ENCODE measurements at regions not wholly inside any gene's neighbourhood (a gene's known extent, or its start where the extent isn't known, plus 50 kb on each side); places are given as distances from the start of the nearest gene placed in this dataset.
A peak's percentile ranks its signal among the peaks of the same experiment; 100 is the strongest.

DNA sequence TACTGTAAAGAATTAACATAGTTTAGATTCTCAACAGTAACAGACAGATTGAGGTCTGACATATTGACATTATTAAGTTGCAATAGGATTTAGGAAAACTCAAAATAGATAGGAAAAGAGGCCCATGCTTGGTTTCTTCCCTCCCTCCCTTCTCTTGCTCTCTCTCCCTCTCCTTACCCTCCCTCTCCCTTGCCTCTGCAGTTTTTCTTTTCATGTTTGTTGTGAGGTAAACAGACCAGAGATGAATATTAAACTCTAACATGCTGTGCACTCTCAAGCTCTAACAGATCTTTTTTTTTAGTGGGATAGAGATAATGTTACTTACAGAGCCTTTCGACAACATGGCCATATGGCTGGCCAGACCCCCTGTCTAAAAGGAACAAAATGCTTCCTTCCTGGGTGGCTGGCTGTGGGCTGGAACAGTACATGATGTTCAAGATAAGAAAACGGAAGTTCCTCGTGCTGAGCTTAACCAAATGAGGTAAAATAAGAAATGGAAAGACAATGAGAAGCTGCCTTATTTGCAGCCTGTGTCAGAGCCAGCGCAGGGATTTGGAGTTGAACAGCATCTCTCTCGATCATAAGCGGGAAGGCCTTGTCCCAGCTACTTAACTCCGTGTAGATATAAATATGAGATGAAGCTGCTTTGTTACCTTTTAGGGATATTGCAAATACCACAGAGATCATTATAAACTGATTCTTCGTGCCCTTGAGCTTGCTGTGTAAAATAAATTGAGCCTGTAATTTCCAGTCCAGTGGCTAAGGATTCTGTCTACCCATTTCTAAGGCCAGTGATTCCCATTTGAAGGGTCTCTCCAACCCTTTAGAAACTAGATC is 391.9 kb upstream of the NPVF start:
- Mint-ChIP-seq H3K4me3 (peak overlapping the region; percentile 53), H3K9me3 (peaks cover 3% of the 10 kb centered on the region), H3K27ac (peak overlapping the region; percentile 69), H3K36me3 (peaks cover 4% of the 10 kb centered on the region), H3K4me1 (peaks cover 27% of the 10 kb centered on the region), H3K27me3 (no peaks in the 10 kb centered on the region)
- POLR2A ChIA-PET = no interaction called here
- ATAC-seq (ENCODE audit: low read depth) (peak; percentile 88), DNase-seq (no peak)

- H3K9me3 Mint-ChIP-seq = peaks cover 3% of the 10 kb centered on the region
- peaks cover 4% of the 10 kb centered on the region for H3K36me3 Mint-ChIP-seq
- no peaks in the 10 kb centered on the region for H3K27me3 Mint-ChIP-seq
- no peak overlapping the region for H3K27ac Mint-ChIP-seq
- H3K4me3 Mint-ChIP-seq = no peak overlapping the region
- no peak for DNase-seq
- POLR2A ChIA-PET = no interaction called here
- ATAC-seq (ENCODE audit: low read depth) = no peak
- peaks cover 19% of the 10 kb centered on the region for H3K4me1 Mint-ChIP-seq
These were observed 393.7 kb upstream of the NPVF start for GRCh38 chr7:25621993-25622392.

DNA sequence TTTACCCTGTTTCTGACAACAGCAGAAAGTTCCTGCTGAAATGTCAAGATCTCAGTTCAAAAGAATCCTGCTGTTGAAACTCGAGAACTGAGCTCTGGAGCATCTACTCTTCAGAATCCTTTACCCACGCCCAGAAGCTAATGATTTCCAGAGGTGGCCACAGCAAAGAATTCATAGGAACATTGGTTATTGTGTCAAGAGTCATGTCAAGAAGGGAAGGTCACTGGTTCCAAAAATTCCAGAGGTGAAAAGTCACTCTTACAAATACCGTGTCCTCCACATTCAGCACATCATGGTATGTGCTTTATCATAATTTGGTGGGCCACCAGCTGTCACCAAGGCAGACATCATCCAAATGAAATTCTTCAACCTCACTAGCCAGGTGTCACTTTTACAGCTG is 394.4 kb upstream of the NPVF start:
- Mint-ChIP-seq H3K4me3 (no peak overlapping the region), H3K27ac (no peak overlapping the region)
- POLR2A ChIA-PET = no interaction called here

GRCh38 chr7:25624051-25624450 is 395.8 kb upstream of the NPVF start:
- Mint-ChIP-seq H3K9me3 (peaks cover 3% of the 10 kb centered on the region), H3K27me3 (no peaks in the 10 kb centered on the region), H3K4me3 (no peak overlapping the region), H3K27ac (no peak overlapping the region), H3K4me1 (peaks cover 15% of the 10 kb centered on the region), H3K36me3 (peaks cover 4% of the 10 kb centered on the region)
- POLR2A ChIA-PET = no interaction called here
- DNase-seq (no peak), ATAC-seq (ENCODE audit: low read depth) (no peak)

More for the DNA sequence above, 394.4 kb upstream of the NPVF start:
- Mint-ChIP-seq H3K4me1 (peaks cover 15% of the 10 kb centered on the region), H3K9me3 (peaks cover 3% of the 10 kb centered on the region), H3K27me3 (no peaks in the 10 kb centered on the region), H3K36me3 (peaks cover 4% of the 10 kb centered on the region)
- DNase-seq (no peak), ATAC-seq (ENCODE audit: low read depth) (no peak)

DNA sequence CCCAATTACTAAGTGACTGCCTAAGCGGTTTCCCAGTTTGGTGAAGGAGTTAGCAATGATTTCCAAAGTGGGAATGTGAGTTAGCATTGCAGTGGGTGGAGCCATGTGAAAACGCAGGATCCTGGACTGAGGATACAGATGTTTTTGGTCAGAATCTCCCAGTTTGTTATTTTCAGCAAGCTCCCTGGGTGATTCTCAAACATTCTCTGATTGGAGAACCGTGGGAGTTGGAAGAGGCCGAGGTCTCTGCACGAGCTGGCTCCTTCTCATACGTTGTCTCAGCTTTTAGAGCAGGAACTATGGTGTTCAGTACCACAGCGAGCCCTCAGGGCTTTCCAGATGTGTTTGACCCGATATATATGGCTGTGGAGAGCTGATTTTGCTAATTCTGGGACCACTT is 396.5 kb upstream of the NPVF start:
- Mint-ChIP-seq H3K36me3 (peaks cover 4% of the 10 kb centered on the region), H3K4me3 (no peak overlapping the region), H3K9me3 (peaks cover 3% of the 10 kb centered on the region), H3K27ac (no peak overlapping the region), H3K4me1 (peaks cover 13% of the 10 kb centered on the region), H3K27me3 (no peaks in the 10 kb centered on the region)
- DNase-seq (no peak), ATAC-seq (ENCODE audit: low read depth) (no peak)
- POLR2A ChIA-PET = no interaction called here

DNA sequence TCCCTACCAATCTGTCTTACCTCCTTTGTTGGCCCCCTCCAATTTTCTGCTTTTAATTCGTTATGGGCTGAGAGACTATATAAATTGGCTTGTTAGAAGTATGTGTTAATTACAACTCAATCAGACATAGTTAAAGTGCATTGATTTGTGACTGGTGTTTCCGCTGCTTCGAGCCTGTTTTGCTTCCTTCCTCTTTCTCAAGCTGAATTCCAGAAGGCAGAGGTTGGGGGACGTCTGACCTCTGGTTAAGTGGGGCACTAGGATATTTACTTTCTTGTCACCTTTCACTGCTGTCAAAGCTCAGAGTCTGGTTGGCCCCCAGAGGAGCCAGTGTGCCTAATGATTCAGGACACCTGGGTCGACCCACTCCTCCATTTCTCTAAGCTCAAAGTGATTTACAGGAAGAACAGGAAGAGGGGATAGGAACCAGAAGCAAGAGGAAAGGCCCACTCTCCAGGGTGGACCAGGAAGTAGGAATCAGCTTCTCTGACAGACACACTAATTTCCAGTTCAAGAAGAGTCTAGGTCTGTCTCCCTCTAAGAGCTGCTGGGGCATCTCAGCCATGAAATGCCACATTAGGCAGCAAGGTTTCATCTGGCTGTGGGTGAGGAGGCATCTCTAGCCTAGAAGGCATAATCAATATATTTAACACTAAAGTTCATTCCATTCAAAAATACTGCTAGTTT is 397.2 kb upstream of the NPVF start:
- H3K36me3 Mint-ChIP-seq = peaks cover 4% of the 10 kb centered on the region
- ATAC-seq (ENCODE audit: low read depth) (no peak), DNase-seq (no peak)
- H3K9me3 Mint-ChIP-seq = peaks cover 3% of the 10 kb centered on the region
- no peak overlapping the region for H3K27ac Mint-ChIP-seq
- H3K27me3 Mint-ChIP-seq = no peaks in the 10 kb centered on the region
- POLR2A ChIA-PET = no interaction called here
- no peak overlapping the region for H3K4me3 Mint-ChIP-seq
- peaks cover 7% of the 10 kb centered on the region for H3K4me1 Mint-ChIP-seq

- no peak overlapping the region for H3K4me3 Mint-ChIP-seq
- H3K4me1 Mint-ChIP-seq = no peaks in the 10 kb centered on the region
- no peak overlapping the region for H3K27ac Mint-ChIP-seq
- DNase-seq (no peak), ATAC-seq (ENCODE audit: low read depth) (no peak)
- peaks cover 3% of the 10 kb centered on the region for H3K9me3 Mint-ChIP-seq
- H3K27me3 Mint-ChIP-seq = no peaks in the 10 kb centered on the region
- POLR2A ChIA-PET = no interaction called here
- peaks cover 4% of the 10 kb centered on the region for H3K36me3 Mint-ChIP-seq
These were observed 398.3 kb upstream of the NPVF start for GRCh38 chr7:25626451-25627131.

DNA sequence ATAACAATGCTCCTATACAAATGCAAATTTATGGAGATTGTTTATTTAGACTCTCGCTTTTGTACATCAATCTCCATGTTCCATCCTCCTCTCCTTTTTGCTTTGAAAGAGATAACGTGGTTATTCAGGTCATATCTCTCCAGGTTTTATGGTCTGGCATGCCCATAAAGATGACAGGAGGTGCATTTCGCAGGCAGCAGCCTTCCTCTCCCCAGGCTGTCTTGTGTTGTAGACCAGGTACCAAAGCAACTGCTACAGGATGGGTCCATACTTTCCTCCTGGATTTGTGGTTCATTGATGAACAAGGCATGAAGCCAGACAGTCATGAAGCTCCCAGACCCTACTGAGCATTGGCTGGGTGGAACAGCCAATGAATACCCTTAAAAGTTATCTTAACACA is 400.2 kb upstream of the NPVF start:
- H3K27ac Mint-ChIP-seq = no peak overlapping the region
- no peaks in the 10 kb centered on the region for H3K4me1 Mint-ChIP-seq
- POLR2A ChIA-PET = no interaction called here
- H3K27me3 Mint-ChIP-seq = no peaks in the 10 kb centered on the region
- H3K9me3 Mint-ChIP-seq = no peaks in the 10 kb centered on the region
- H3K36me3 Mint-ChIP-seq = no peaks in the 10 kb centered on the region
- ATAC-seq (ENCODE audit: low read depth) (no peak), DNase-seq (no peak)
- no peak overlapping the region for H3K4me3 Mint-ChIP-seq

GRCh38 chr7:25632616-25633015 is 404.3 kb upstream of the NPVF start:
- Mint-ChIP-seq H3K27me3 (no peaks in the 10 kb centered on the region), H3K36me3 (no peaks in the 10 kb centered on the region), H3K27ac (no peak overlapping the region), H3K9me3 (no peaks in the 10 kb centered on the region), H3K4me1 (no peaks in the 10 kb centered on the region), H3K4me3 (no peak overlapping the region)
- ATAC-seq (ENCODE audit: low read depth) (no peak), DNase-seq (no peak)
- POLR2A ChIA-PET = no interaction called here

- Mint-ChIP-seq H3K4me3 (no peak overlapping the region), H3K36me3 (no peaks in the 10 kb centered on the region), H3K27ac (no peak overlapping the region), H3K4me1 (no peaks in the 10 kb centered on the region), H3K9me3 (no peaks in the 10 kb centered on the region), H3K27me3 (no peaks in the 10 kb centered on the region)
- no peak for ATAC-seq (ENCODE audit: low read depth)
- POLR2A ChIA-PET = no interaction called here
- no peak for DNase-seq
These were observed 405.2 kb upstream of the NPVF start for GRCh38 chr7:25633426-25634036.

DNA sequence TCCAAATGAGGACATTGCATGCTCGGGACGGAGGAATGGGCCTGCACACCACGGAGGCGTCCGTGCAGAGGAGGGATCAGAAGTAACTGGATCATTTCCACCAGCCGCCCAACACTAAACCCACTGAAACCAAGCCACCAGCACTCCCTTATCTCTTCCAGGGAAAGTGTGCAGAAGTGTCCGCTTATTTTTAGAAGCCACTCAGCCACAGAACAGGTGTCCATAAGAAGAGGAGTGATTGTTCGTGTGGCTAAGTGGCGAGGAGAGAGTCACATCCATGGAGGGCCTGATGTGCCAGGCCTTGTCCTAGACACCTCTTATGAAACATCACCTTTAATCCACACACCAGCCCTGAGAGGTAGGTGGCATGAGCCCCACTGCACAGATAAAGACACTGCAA is 407.9 kb upstream of the NPVF start:
- POLR2A ChIA-PET = no interaction called here
- ATAC-seq (ENCODE audit: low read depth) (no peak), DNase-seq (no peak)
- Mint-ChIP-seq H3K27me3 (no peaks in the 10 kb centered on the region), H3K4me1 (no peaks in the 10 kb centered on the region), H3K36me3 (no peaks in the 10 kb centered on the region), H3K27ac (no peak overlapping the region), H3K9me3 (no peaks in the 10 kb centered on the region), H3K4me3 (no peak overlapping the region)

DNA sequence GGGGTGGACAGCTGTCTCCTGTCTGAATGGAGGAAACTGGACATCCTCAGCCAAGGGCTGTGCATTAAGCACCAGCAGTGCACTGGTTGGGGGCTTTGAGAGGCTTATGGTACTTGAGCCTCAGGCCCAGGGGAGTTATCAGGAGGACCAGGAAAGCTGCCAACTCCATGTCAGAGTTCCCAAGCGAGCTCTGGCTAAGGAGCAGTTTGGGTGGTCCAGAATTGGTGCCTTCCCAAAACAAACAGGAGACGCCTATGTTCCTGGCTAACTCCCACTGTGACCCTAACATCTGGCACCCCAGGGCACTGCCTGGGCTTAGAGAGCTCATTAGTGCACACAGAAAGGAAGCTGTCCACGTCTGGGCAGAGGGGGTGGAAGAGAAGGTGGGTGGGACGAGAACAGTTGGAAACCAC is 408.6 kb upstream of the NPVF start:
- Mint-ChIP-seq H3K9me3 (no peaks in the 10 kb centered on the region), H3K27ac (no peak overlapping the region), H3K4me1 (no peaks in the 10 kb centered on the region), H3K4me3 (no peak overlapping the region), H3K27me3 (no peaks in the 10 kb centered on the region), H3K36me3 (no peaks in the 10 kb centered on the region)
- ATAC-seq (ENCODE audit: low read depth) (no peak), DNase-seq (no peak)
- POLR2A ChIA-PET = no interaction called here

DNA sequence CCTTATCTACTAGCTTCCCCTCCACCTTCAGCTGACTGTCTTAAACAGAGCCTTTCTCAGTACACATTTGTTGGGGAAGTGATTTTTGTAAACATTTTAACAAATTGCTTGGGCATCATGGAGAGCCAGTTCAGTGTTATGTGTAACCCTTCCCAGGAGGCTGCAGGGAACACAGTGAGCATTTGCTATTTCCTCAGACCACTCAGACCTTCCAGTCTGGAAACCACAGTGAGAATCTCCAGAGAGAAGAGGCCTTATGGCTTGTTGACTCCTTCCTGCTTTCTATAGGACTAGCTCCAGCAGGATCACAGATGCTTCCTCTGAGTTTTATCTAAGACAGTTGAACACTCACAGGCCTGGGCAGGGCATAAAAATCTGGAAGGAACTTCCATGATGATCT is 409.8 kb upstream of the NPVF start:
- H3K27me3 Mint-ChIP-seq = no peaks in the 10 kb centered on the region
- ATAC-seq (ENCODE audit: low read depth) (no peak), DNase-seq (no peak)
- no peak overlapping the region for H3K4me3 Mint-ChIP-seq
- POLR2A ChIA-PET = no interaction called here
- H3K36me3 Mint-ChIP-seq = no peaks in the 10 kb centered on the region
- H3K27ac Mint-ChIP-seq = no peak overlapping the region
- no peaks in the 10 kb centered on the region for H3K4me1 Mint-ChIP-seq
- H3K9me3 Mint-ChIP-seq = no peaks in the 10 kb centered on the region

All from activated naive CD8-positive, alpha-beta T cell treated with anti-CD3 and anti-CD28 coated beads, Interleukin-2, amount 10 ng/mL, durations not matched to agents 7 days and 5 days (primary cell).